Uterus (tissue), 2 donors: ENCODE measurements at regions not wholly inside any gene's neighbourhood (a gene's known extent, or its start where the extent isn't known, plus 50 kb on each side); places are given as distances from the start of the nearest gene placed in this dataset.

ENCODE experiments used
- CTCF ChIP-seq, 4 experiments: fragments of 200-600 bp in 2 of 4; fragments of 450-650 bp in 2 of 4; sonication (generic) in 2 of 4; IDR thresholded peaks; one replicate each; pipeline ENCODE4 v1.5.1; 2016 to 2019; ENCODE audit warnings: antibody characterized with exemption in 4 of 4, mild to moderate bottlenecking in 2 of 4, moderate library complexity in 1 of 4
- POLR2A ChIP-seq, 2 donors: fragments of 450-650 bp; IDR thresholded peaks; one replicate each; pipeline ENCODE4 v1.6.1; 2016; ENCODE audit warnings: antibody characterized with exemption in 2 of 2, mild to moderate bottlenecking in 1 of 2, moderate library complexity in 1 of 2

GRCh38 chr7:12157517-12157916 lies 53.6 kb upstream of the TMEM106B start:
- TF ChIP-seq CTCF (IDR thresholded peaks at IDR 0.05) = no peak
- no peak for TF ChIP-seq POLR2A (IDR thresholded peaks at IDR 0.05)
